OCI-LY7 (cell line): ENCODE measurements at regions not wholly inside any gene's neighbourhood (a gene's known extent, or its start where the extent isn't known, plus 50 kb on each side); places are given as distances from the start of the nearest gene placed in this dataset.
"Not testable (repeated sequence)": the region's sequence is repeated elsewhere in the genome, so short reads cannot be mapped to it uniquely, and the experiment has no call there.

Source experiments
- EZH2phosphoT487 ChIP-seq: fragments of 200-600 bp; sonication (generic); IDR thresholded peaks from 2 replicates; pipeline ENCODE4 v1.6.1; 2018; ENCODE audit warnings: low read depth, borderline replicate concordance, mild to moderate bottlenecking, mixed run types, antibody characterized with exemption, low read length, moderate library complexity, mixed read lengths
- TF ChIP-seq, protein P1 (sequence below): fragments of 200-600 bp; sonication (generic); conservative IDR thresholded peaks from 2 replicates; pipeline ENCODE4 v1.5.1; 2014; ENCODE audit warnings: mild to moderate bottlenecking, antibody characterized with exemption, low read length, moderate library complexity, mixed read lengths

DNA sequence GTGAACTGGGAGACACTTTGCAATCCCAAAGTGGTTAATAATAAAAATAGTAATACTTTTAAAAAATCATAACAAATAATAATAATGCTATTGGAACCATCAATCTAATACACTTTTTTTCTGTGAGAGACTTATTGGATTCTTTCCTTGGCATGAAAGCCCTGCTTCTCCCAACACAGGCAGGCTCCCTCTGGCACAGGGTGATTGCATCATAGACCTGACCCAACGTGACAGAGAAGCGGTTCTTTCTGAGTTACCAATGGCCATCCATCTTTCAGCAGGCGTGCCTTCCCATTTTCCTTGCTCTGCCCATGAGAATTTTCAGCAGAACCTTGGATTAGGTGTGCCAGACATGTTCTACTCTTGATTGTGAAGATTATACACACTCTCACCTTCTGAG is 242.6 kb upstream of the PLGLB2 start:
- TF ChIP-seq, protein P1, sequence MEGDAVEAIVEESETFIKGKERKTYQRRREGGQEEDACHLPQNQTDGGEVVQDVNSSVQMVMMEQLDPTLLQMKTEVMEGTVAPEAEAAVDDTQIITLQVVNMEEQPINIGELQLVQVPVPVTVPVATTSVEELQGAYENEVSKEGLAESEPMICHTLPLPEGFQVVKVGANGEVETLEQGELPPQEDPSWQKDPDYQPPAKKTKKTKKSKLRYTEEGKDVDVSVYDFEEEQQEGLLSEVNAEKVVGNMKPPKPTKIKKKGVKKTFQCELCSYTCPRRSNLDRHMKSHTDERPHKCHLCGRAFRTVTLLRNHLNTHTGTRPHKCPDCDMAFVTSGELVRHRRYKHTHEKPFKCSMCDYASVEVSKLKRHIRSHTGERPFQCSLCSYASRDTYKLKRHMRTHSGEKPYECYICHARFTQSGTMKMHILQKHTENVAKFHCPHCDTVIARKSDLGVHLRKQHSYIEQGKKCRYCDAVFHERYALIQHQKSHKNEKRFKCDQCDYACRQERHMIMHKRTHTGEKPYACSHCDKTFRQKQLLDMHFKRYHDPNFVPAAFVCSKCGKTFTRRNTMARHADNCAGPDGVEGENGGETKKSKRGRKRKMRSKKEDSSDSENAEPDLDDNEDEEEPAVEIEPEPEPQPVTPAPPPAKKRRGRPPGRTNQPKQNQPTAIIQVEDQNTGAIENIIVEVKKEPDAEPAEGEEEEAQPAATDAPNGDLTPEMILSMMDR = not testable (repeated sequence)
- TF ChIP-seq EZH2phosphoT487 = not testable (repeated sequence)
